Nephron (organoid): ENCODE measurements at regions not wholly inside any gene's neighbourhood (a gene's known extent, or its start where the extent isn't known, plus 50 kb on each side); places are given as distances from the start of the nearest gene placed in this dataset.
A peak's percentile ranks its signal among the peaks of the same experiment; 100 is the strongest.

Experiments
- H3K27ac Mint-ChIP-seq, 3 experiments: 2 replicates each; pipeline ENCODE4 v1.8.0; 2020; ENCODE audit warnings: mixed read lengths in 3 of 3, mild to moderate bottlenecking in 2 of 3, moderate library complexity in 1 of 3
- H3K27me3 Mint-ChIP-seq: 2 replicates; pipeline ENCODE4 v1.8.0; 2021; ENCODE audit warnings: low read depth, mild to moderate bottlenecking, moderate library complexity, mixed read lengths
- H3K36me3 Mint-ChIP-seq: 2 replicates; pipeline ENCODE4 v1.8.0; 2020; ENCODE audit warnings: low read depth, mixed read lengths
- H3K4me1 Mint-ChIP-seq: 2 replicates; pipeline ENCODE4 v1.8.0; 2020; ENCODE audit warnings: mixed read lengths
- H3K4me3 Mint-ChIP-seq, 3 experiments: 2 replicates each; pipeline ENCODE4 v1.8.0; 2020; ENCODE audit warnings: mild to moderate bottlenecking in 3 of 3, mixed read lengths in 3 of 3, moderate library complexity in 2 of 3
- H3K9me3 Mint-ChIP-seq: 2 replicates; pipeline ENCODE4 v1.8.0; 2020; ENCODE audit warnings: mixed read lengths
- TF ChIP-seq, protein P1 (sequence below), 3 experiments: fragments of 200-600 bp; sonication (generic); IDR thresholded peaks; one replicate each; pipeline ENCODE4 v1.5.0; 2021; ENCODE audit warnings: antibody characterized with exemption in 3 of 3; ENCODE audit not compliant: unreplicated experiment in 3 of 3

DNA sequence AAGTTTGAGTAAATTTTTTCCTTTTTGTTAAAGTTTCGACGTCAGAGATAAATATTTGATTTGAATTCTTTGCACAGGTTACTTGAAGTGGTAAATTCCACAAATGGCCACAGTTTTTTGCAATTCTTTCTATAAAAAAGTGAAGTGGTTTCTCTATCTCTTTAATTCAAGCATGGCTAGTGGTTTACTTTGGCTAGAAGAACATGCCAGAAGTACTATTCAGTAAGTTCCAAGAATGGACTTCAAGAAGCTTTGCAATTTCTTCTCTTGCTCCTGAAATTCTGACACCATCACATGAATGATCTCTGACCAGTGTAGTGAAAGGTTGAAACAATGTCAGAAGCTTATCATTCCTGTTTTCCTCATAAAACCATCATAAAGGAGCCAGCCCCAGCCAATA lies 55.7 kb upstream of the RNPC3 start:
- Mint-ChIP-seq H3K36me3 (no peaks in the 10 kb centered on the region), H3K27me3 (no peaks in the 10 kb centered on the region), H3K27ac (no peak overlapping the region), H3K9me3 (no peaks in the 10 kb centered on the region), H3K4me3 (no peak overlapping the region), H3K4me1 (no peaks in the 10 kb centered on the region)
- TF ChIP-seq, protein P1, sequence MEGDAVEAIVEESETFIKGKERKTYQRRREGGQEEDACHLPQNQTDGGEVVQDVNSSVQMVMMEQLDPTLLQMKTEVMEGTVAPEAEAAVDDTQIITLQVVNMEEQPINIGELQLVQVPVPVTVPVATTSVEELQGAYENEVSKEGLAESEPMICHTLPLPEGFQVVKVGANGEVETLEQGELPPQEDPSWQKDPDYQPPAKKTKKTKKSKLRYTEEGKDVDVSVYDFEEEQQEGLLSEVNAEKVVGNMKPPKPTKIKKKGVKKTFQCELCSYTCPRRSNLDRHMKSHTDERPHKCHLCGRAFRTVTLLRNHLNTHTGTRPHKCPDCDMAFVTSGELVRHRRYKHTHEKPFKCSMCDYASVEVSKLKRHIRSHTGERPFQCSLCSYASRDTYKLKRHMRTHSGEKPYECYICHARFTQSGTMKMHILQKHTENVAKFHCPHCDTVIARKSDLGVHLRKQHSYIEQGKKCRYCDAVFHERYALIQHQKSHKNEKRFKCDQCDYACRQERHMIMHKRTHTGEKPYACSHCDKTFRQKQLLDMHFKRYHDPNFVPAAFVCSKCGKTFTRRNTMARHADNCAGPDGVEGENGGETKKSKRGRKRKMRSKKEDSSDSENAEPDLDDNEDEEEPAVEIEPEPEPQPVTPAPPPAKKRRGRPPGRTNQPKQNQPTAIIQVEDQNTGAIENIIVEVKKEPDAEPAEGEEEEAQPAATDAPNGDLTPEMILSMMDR (IDR thresholded peaks at IDR 0.05; ENCODE audit: unreplicated experiment in 3 of 3) = no peak

DNA sequence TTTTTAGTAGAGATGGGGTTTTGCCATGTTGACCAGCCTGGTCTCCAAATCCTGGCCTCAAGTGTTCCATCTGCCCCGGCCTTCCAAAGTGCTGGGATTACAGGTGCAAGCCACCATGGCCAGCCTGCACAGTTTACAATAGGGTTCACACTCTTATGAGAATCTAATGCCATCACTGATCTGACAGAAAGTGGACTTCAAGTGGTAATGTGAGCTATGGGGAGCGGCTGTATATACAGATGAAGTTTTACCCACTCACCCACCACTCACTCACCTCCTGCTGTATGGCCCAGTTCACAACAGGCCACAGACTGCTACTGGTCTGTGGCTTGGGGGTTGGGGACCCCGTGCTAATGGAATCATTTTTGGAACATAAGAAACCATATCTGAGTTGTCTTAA lies 58.4 kb upstream of the RNPC3 start:
- TF ChIP-seq, protein P1 (IDR thresholded peaks at IDR 0.05; ENCODE audit: unreplicated experiment in 3 of 3) = no peak
- no peaks in the 10 kb centered on the region for H3K36me3 Mint-ChIP-seq
- no peaks in the 10 kb centered on the region for H3K4me1 Mint-ChIP-seq
- no peak overlapping the region for H3K4me3 Mint-ChIP-seq
- H3K27me3 Mint-ChIP-seq = no peaks in the 10 kb centered on the region
- H3K27ac Mint-ChIP-seq = no peak overlapping the region
- no peaks in the 10 kb centered on the region for H3K9me3 Mint-ChIP-seq

DNA sequence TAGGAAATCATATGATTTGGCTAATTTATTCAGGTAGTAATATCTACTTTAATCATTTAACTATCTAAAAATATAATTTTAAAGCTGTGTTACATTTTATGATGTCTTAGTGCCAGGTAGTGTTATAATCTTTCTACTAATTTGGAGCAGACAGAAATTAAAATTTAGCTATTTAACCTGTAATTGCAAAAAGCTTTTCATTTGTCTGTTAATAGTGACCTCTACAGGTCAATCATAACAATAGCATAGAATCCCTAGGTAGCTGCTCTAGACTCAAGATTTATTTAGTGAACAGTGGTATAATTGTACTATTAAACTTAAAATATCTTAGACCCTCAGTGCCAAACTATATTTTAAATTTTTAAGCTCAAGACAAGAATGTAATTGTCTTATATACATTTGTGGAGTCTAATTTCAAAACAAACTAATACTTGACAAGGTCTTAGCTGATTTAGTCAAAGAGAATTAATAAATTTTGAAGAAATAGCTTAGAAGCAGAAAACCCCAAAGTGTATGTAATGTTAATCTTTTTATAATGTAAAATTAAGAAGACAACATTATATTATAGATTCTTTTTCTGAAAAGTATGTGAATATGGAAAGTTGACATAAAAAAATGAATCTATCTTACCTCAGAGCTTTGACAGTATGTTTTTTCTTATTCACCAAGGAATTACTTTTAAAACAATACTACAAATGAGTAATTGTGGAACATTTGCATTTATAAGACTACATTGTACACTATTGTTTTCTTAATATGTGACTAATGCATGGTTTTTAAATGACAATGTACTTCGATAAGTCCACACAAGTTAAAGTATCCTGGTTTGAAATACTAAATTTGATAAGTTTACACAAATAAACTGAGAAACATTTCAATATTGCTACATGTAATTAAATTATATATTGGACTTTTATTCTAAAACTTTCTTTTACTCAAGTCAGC lies 64.1 kb upstream of the RNPC3 start:
- no peaks in the 10 kb centered on the region for H3K9me3 Mint-ChIP-seq
- H3K4me1 Mint-ChIP-seq = peaks cover 6% of the 10 kb centered on the region
- H3K27me3 Mint-ChIP-seq = no peaks in the 10 kb centered on the region
- H3K36me3 Mint-ChIP-seq = no peaks in the 10 kb centered on the region
- TF ChIP-seq, protein P1 (IDR thresholded peaks at IDR 0.05; ENCODE audit: unreplicated experiment in 3 of 3) = peak; percentile 58 to 69 (median 66)
- no peak overlapping the region for H3K4me3 Mint-ChIP-seq
- no peak overlapping the region for H3K27ac Mint-ChIP-seq

DNA sequence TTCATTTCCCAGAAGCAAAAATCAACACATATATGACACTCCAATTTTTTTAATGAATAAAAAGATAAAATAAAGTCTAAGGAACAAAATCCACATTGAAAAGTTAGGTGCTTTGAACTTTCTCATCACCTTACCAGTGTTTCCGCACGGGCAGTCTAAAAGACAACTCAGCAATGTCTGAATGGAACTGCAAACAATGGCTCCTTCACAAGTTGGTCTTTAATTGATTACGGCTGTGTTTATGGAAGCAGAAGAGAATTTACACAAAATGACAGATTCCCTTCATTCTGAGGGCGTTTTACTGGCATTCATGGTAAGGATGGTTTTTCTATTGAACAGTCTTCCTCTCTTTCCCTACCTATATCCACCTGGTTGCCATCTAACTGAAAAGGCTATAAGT lies 65.0 kb upstream of the RNPC3 start:
- Mint-ChIP-seq H3K27ac (no peak overlapping the region), H3K27me3 (no peaks in the 10 kb centered on the region), H3K9me3 (no peaks in the 10 kb centered on the region), H3K4me3 (no peak overlapping the region), H3K4me1 (peaks cover 6% of the 10 kb centered on the region), H3K36me3 (no peaks in the 10 kb centered on the region)
- TF ChIP-seq, protein P1 (IDR thresholded peaks at IDR 0.05; ENCODE audit: unreplicated experiment in 3 of 3) = no peak

DNA sequence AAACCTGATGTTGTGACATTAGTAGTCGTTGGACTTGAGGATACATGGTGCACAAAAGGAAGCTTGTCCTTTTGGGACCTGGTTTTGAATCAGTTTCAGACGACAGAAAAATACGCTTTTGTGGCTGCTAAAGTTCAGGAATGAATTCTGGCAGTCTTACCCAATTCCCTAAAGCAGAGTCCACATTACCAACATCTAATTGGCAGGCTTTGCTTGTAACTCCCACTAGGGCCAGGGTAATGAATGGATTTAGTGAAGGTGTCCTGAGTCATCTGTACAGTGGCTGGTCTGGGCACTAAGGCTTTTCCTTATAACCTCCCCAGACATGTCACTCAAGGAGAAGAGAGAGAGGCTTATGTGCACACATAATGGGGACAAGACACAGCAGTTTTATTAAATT lies 66.2 kb upstream of the RNPC3 start:
- Mint-ChIP-seq H3K27ac (no peak overlapping the region), H3K36me3 (no peaks in the 10 kb centered on the region), H3K27me3 (no peaks in the 10 kb centered on the region), H3K9me3 (no peaks in the 10 kb centered on the region), H3K4me1 (peaks cover 6% of the 10 kb centered on the region), H3K4me3 (no peak overlapping the region)
- TF ChIP-seq, protein P1 (IDR thresholded peaks at IDR 0.05; ENCODE audit: unreplicated experiment in 3 of 3) = no peak
